IMR-90 (cell line): ENCODE measurements at regions not wholly inside any gene's neighbourhood (a gene's known extent, or its start where the extent isn't known, plus 50 kb on each side); places are given as distances from the start of the nearest gene placed in this dataset.

Experiments
- ATAC-seq: fragments of 200-7000 bp; cut with Tn5 transposase; 2 replicates; pipeline ENCODE4 v1.9.1; 2020; ENCODE audit warnings: low read depth, mild to moderate bottlenecking, moderate library complexity
- BruUV-seq: library from RNA; stranded (reverse); fragments of 400-500 nt; replicated peaks from 2 replicates; lab custom pipeline; 2021; lab: Mats Ljungman, UMichigan
- CTCF ChIA-PET: fragments of 300-600 bp; formaldehyde crosslinking; extraction: SDS; loops from one replicate; lab custom pipeline; 2021; ENCODE audit warnings: antibody characterized with exemption; lab: Yijun Ruan, JAX
- POLR2A ChIA-PET: fragments of 300-600 bp; sonication (Branson Sonifier 250); formaldehyde crosslinking; loops from one replicate; lab custom pipeline; 2022; ENCODE audit warnings: antibody characterized with exemption; ENCODE audit not compliant: unreplicated experiment; lab: Charles Lee
- DNase-seq: peaks from one replicate; pipeline ENCODE4 v3.0.0; 2013
- H2AFZ ChIP-seq: replicated peaks from 2 replicates; pipeline ENCODE3; 2013; ENCODE audit warnings: low read length, mild to moderate bottlenecking; ENCODE audit not compliant: poor library complexity
- H2AK5ac ChIP-seq: 2 replicates; pipeline ENCODE4 v1.6.1; 2013; ENCODE audit warnings: low read depth, low read length, inconsistent platforms
- H2AK9ac ChIP-seq: replicated peaks from 2 replicates; pipeline ENCODE3; 2013; ENCODE audit warnings: mild to moderate bottlenecking, low read depth, low read length, moderate library complexity; ENCODE audit not compliant: poor library complexity
- H2BK120ac ChIP-seq: 2 replicates; pipeline ENCODE4 v1.6.1; 2013; ENCODE audit warnings: low read depth, low read length, inconsistent platforms
- H2BK15ac ChIP-seq: 3 replicates; pipeline ENCODE4 v1.6.1; 2013; ENCODE audit warnings: low read depth, low read length, inconsistent platforms
- H2BK20ac ChIP-seq: 2 replicates; pipeline ENCODE4 v1.6.1; 2013; ENCODE audit warnings: low read depth, mild to moderate bottlenecking, inconsistent platforms, low read length, moderate library complexity
- H2BK5ac ChIP-seq: 2 replicates; pipeline ENCODE4 v1.6.1; 2013; ENCODE audit warnings: mild to moderate bottlenecking, low read depth, low read length, inconsistent platforms; ENCODE audit not compliant: poor library complexity, severe bottlenecking
- H3K14ac ChIP-seq: replicated peaks from 2 replicates; pipeline ENCODE4 v1.6.1; 2013; ENCODE audit warnings: low read depth, low read length, inconsistent platforms
- H3K18ac ChIP-seq: 2 replicates; pipeline ENCODE4 v1.6.1; 2013; ENCODE audit warnings: low read depth, low read length, control low read depth
- H3K23ac ChIP-seq: 2 replicates; pipeline ENCODE4 v1.6.1; 2013; ENCODE audit warnings: low read depth, low read length, inconsistent platforms
- H3K27ac ChIP-seq: 2 replicates; pipeline ENCODE4 v1.5.1; 2013; ENCODE audit warnings: mild to moderate bottlenecking, control low read depth, low read length; ENCODE audit not compliant: insufficient read depth
- H3K27me3 ChIP-seq: 2 replicates; pipeline ENCODE4 v1.6.1; 2013; ENCODE audit warnings: low read length; ENCODE audit not compliant: control insufficient read depth, insufficient read depth
- H3K36me3 ChIP-seq: 2 replicates; pipeline ENCODE4 v1.6.1; 2013; ENCODE audit warnings: low read length, mixed read lengths; ENCODE audit not compliant: control insufficient read depth, insufficient read depth
- H3K4ac ChIP-seq: 2 replicates; pipeline ENCODE4 v1.6.1; 2013; ENCODE audit warnings: low read depth, low read length, inconsistent platforms
- H3K4me1 ChIP-seq: 2 replicates; pipeline ENCODE4 v1.6.1; 2013; ENCODE audit warnings: low read length, mixed read lengths; ENCODE audit not compliant: control insufficient read depth, insufficient read depth
- H3K4me2 ChIP-seq: 2 replicates; pipeline ENCODE4 v1.6.1; 2013; ENCODE audit warnings: low read depth, mild to moderate bottlenecking, control low read depth, low read length, moderate library complexity
- H3K4me3 ChIP-seq: 2 replicates; pipeline ENCODE4 v1.5.1; 2013; ENCODE audit warnings: low read depth, mild to moderate bottlenecking, control low read depth, low read length, moderate library complexity; ENCODE audit not compliant: insufficient read depth
- H3K56ac ChIP-seq: 2 replicates; pipeline ENCODE4 v1.6.1; 2013; ENCODE audit warnings: low read length, inconsistent platforms; ENCODE audit not compliant: insufficient read depth; ENCODE audit errors: extremely low read depth
- H3K79me1 ChIP-seq, 2 experiments: 2 replicates each; pipeline ENCODE4 v1.6.1; 2013; ENCODE audit warnings: low read length in 2 of 2, inconsistent platforms in 1 of 2, low read depth in 1 of 2
- H3K9ac ChIP-seq: 2 replicates; pipeline ENCODE4 v1.6.1; 2013; ENCODE audit warnings: low read depth, low read length, control low read depth
- H3K9me1 ChIP-seq: 2 replicates; pipeline ENCODE4 v1.6.1; 2013; ENCODE audit warnings: low read length, inconsistent platforms; ENCODE audit not compliant: insufficient read depth
- H3K9me3 ChIP-seq: 2 replicates; pipeline ENCODE4 v1.6.1; 2013; ENCODE audit warnings: low read length; ENCODE audit not compliant: control insufficient read depth, insufficient read depth
- H4K20me1 ChIP-seq: 2 replicates; pipeline ENCODE4 v1.6.1; 2013; ENCODE audit warnings: low read length, inconsistent platforms; ENCODE audit not compliant: insufficient read depth
- H4K5ac ChIP-seq: 2 replicates; pipeline ENCODE4 v1.6.1; 2013; ENCODE audit warnings: mild to moderate bottlenecking, low read depth, low read length, control low read depth
- H4K8ac ChIP-seq, 2 experiments: 2 replicates each; pipeline ENCODE4 v1.6.1; 2013; ENCODE audit warnings: low read depth in 2 of 2, low read length in 2 of 2, control low read depth in 1 of 2, inconsistent platforms in 1 of 2
- H4K91ac ChIP-seq: 2 replicates; pipeline ENCODE4 v1.6.1; 2013; ENCODE audit warnings: low read depth, low read length, inconsistent platforms; ENCODE audit not compliant: insufficient read depth
- BHLHE40 ChIP-seq: fragments of 150-350 bp; IDR thresholded peaks from 2 replicates; pipeline ENCODE4 v1.6.1; 2016; ENCODE audit warnings: mild to moderate bottlenecking, low read depth, low read length
- CHD1 ChIP-seq: IDR thresholded peaks from 2 replicates; pipeline ENCODE4 v1.6.1; 2012; ENCODE audit warnings: low read depth, low read length, improper control_type of control experiment
- ELK1 ChIP-seq: fragments of 150-350 bp; IDR thresholded peaks from 2 replicates; pipeline ENCODE4 v1.6.1; 2016; ENCODE audit warnings: low read depth, mild to moderate bottlenecking, low read length, moderate library complexity, borderline replicate concordance
- FOS ChIP-seq: fragments of 150-350 bp; IDR thresholded peaks from 2 replicates; pipeline ENCODE4 v1.6.1; 2016; ENCODE audit warnings: low read depth, low read length
- MAFK ChIP-seq: IDR thresholded peaks from 2 replicates; pipeline ENCODE4 v1.6.1; 2012; ENCODE audit warnings: low read depth, low read length, improper control_type of control experiment
- MAZ ChIP-seq: IDR thresholded peaks from 2 replicates; pipeline ENCODE4 v1.6.1; 2012; ENCODE audit warnings: low read depth, mild to moderate bottlenecking, low read length, improper control_type of control experiment, moderate library complexity, borderline replicate concordance
- MXI1 ChIP-seq: IDR thresholded peaks from 2 replicates; pipeline ENCODE4 v1.6.1; 2012; ENCODE audit warnings: low read depth, mild to moderate bottlenecking, low read length, moderate library complexity, borderline replicate concordance
- NFE2L2 ChIP-seq: fragments of 150-350 bp; IDR thresholded peaks from 2 replicates; pipeline ENCODE4 v1.6.1; 2016; ENCODE audit warnings: low read depth, mild to moderate bottlenecking, low read length
- POLR2A ChIP-seq: IDR thresholded peaks from 2 replicates; pipeline ENCODE4 v1.6.1; 2012; ENCODE audit warnings: mild to moderate bottlenecking, low read depth, low read length
- RCOR1 ChIP-seq: IDR thresholded peaks from 2 replicates; pipeline ENCODE4 v1.6.1; 2012; ENCODE audit warnings: mild to moderate bottlenecking, low read length, improper control_type of control experiment; ENCODE audit not compliant: insufficient replicate concordance
- RFX5 ChIP-seq: IDR thresholded peaks from 2 replicates; pipeline ENCODE4 v1.8.0; 2012; ENCODE audit warnings: low read depth, mild to moderate bottlenecking, low read length, moderate library complexity
- WGBS, 2 experiments: methylation state at CpG; one replicate each; pipeline versions ENCODE4 v1.1.5 to v1.1.7; 2013; ENCODE audit warnings: missing lambda C conversion rate in 2 of 2; ENCODE audit not compliant: insufficient read length in 1 of 2; ENCODE audit errors: extremely low coverage in 2 of 2; 5-methylcytosine and 5-hydroxymethylcytosine counted together
- dilution Hi-C: fragments of 300-500 bp; cut with HindIII; formaldehyde crosslinking; loops from one replicate; pipeline ENCODE4 v1.14.3; 2018; ENCODE audit warnings: low sequenced_read_pairs; ENCODE audit not compliant: unreplicated experiment
- in situ Hi-C: fragments of 300-500 bp; cut with MboI; formaldehyde crosslinking; loops from 3 replicates; pipeline ENCODE4 v1.14.3; 2019; ENCODE audit warnings: low sequenced_read_pairs, inconsistent platforms, mixed read lengths
- intact Hi-C: fragments of 100-400 bp; cut with micrococcal nuclease; formaldehyde crosslinking; loops from 2 replicates; pipeline ENCODE4 v1.10.0; 2022
- TF ChIP-seq, protein P1 (sequence below): fragments of 150-350 bp; IDR thresholded peaks from 2 replicates; pipeline ENCODE4 v1.6.1; 2017; ENCODE audit warnings: mild to moderate bottlenecking, antibody characterized with exemption, low read length, low read depth

- H3K27ac ChIP-seq: no peak overlapping the region
- no peak overlapping the region for H2BK5ac ChIP-seq
- peak overlapping the region; percentile 17 for H2AK5ac ChIP-seq
- no peak overlapping the region for H3K4me2 ChIP-seq
- H4K20me1 ChIP-seq: no peaks in the 10 kb centered on the region
- H3K36me3 ChIP-seq: no peaks in the 10 kb centered on the region
- BruUV-seq: no TSS peak
- POLR2A ChIA-PET: no interaction called here
- H2BK120ac ChIP-seq: peak overlapping the region; percentile 50; the same call in 1 of the 2 replicates
- H2AK9ac ChIP-seq: no peak overlapping the region
- no peak overlapping the region for H3K18ac ChIP-seq
- no peak overlapping the region for H2AFZ ChIP-seq
- in situ Hi-C loops: no loop called here
- no peaks in the 10 kb centered on the region for H3K79me1 ChIP-seq
- H3K9ac ChIP-seq: no peak overlapping the region
- H2BK20ac ChIP-seq: 0 out of 2 replicates have a peak overlapping the region, but pooled peaks have one; percentile 20
- H3K23ac ChIP-seq: no peak overlapping the region
- no peak overlapping the region for H4K8ac ChIP-seq
- CTCF ChIA-PET: no interaction called here
- peak overlapping the region; percentile 56; the same call in 1 of the 3 replicates for H2BK15ac ChIP-seq
- ATAC-seq (no peak), DNase-seq (no peak)
- no peak overlapping the region for H4K5ac ChIP-seq
- H3K14ac ChIP-seq: no peak overlapping the region
- intact Hi-C loops: no loop called here
- 80% methylated on average over 2 of the region's 10 CpGs; no CpG with 5 or more reads in 1 of the 2 experiments for WGBS, 2 experiments
- H3K56ac ChIP-seq: no peak overlapping the region
- no peaks in the 10 kb centered on the region for H3K27me3 ChIP-seq
- dilution Hi-C loops: no loop called here
- TF ChIP-seq, protein P1, sequence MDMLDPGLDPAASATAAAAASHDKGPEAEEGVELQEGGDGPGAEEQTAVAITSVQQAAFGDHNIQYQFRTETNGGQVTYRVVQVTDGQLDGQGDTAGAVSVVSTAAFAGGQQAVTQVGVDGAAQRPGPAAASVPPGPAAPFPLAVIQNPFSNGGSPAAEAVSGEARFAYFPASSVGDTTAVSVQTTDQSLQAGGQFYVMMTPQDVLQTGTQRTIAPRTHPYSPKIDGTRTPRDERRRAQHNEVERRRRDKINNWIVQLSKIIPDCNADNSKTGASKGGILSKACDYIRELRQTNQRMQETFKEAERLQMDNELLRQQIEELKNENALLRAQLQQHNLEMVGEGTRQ: no peak
- TF ChIP-seq RCOR1 (no peak), MXI1 (no peak), BHLHE40 (no peak), ELK1 (no peak), MAZ (no peak), CHD1 (no peak), POLR2A (no peak), MAFK (no peak), NFE2L2 (no peak), RFX5 (no peak), FOS (no peak)
- H3K9me1 ChIP-seq: peaks cover 7% of the 10 kb centered on the region
- H3K9me3 ChIP-seq: no peaks in the 10 kb centered on the region
- H4K91ac ChIP-seq: 0 out of 2 replicates have a peak overlapping the region, but pooled peaks have one; percentile 22
- H3K4ac ChIP-seq: peak overlapping the region; percentile 1; the same call in 1 of the 2 replicates
- peaks cover 17% of the 10 kb centered on the region for H3K4me1 ChIP-seq
- H3K4me3 ChIP-seq: no peak overlapping the region
These were observed 75.8 kb upstream of the LIPC start for GRCh38 chr15:58355973-58356372.
